ENCODE measurements at regions not wholly inside any gene's neighbourhood (a gene's known extent, or its start where the extent isn't known, plus 50 kb on each side); places are given as distances from the start of the nearest gene placed in this dataset.

- Histone ChIP-seq H3K4me3 (ENCODE audit: low read depth in 1 of 2, low read length in 2 of 2) (no peak overlapping the region), H3K9me3 (ENCODE audit: control insufficient read depth in 1 of 2, low read length in 2 of 2) (no peaks in the 10 kb centered on the region), H3K9ac (ENCODE audit: low read depth in 1 of 2, low read length in 2 of 2) (no peak overlapping the region), H3K27me3 (ENCODE audit: control insufficient read depth in 1 of 2, insufficient read depth in 2 of 2, low read length in 2 of 2) (peaks cover 0 to 3% of the 10 kb centered on the region in 2 donors), H3K36me3 (ENCODE audit: control insufficient read depth in 1 of 2, insufficient read depth in 2 of 2, low read length in 2 of 2) (no peaks in the 10 kb centered on the region), H3K4me1 (ENCODE audit: control insufficient read depth in 1 of 2, insufficient read depth in 2 of 2, low read length in 2 of 2) (no peaks in the 10 kb centered on the region), H3K27ac (ENCODE audit: low read depth, low read length) (no peak overlapping the region)
These were observed 119.7 kb downstream of the MACROH2A1 start for GRCh38 chr5:135279328-135279727.

GRCh38 chr5:135276151-135276550, 122.9 kb downstream of the MACROH2A1 start:
- Histone ChIP-seq H3K27me3 (ENCODE audit: control insufficient read depth in 1 of 2, insufficient read depth in 2 of 2, low read length in 2 of 2) (peaks cover 0 to 3% of the 10 kb centered on the region in 2 donors), H3K9me3 (ENCODE audit: control insufficient read depth in 1 of 2, low read length in 2 of 2) (no peaks in the 10 kb centered on the region), H3K4me3 (ENCODE audit: low read depth in 1 of 2, low read length in 2 of 2) (no peak overlapping the region), H3K27ac (ENCODE audit: low read depth, low read length) (no peak overlapping the region), H3K9ac (ENCODE audit: low read depth in 1 of 2, low read length in 2 of 2) (no peak overlapping the region), H3K4me1 (ENCODE audit: control insufficient read depth in 1 of 2, insufficient read depth in 2 of 2, low read length in 2 of 2) (no peaks in the 10 kb centered on the region), H3K36me3 (ENCODE audit: control insufficient read depth in 1 of 2, insufficient read depth in 2 of 2, low read length in 2 of 2) (no peaks in the 10 kb centered on the region)

- Histone ChIP-seq H3K4me1 (ENCODE audit: control insufficient read depth in 1 of 2, insufficient read depth in 2 of 2, low read length in 2 of 2) (peaks cover 0 to 5% of the 10 kb centered on the region in 2 donors), H3K27me3 (ENCODE audit: control insufficient read depth in 1 of 2, insufficient read depth in 2 of 2, low read length in 2 of 2) (no peaks in the 10 kb centered on the region), H3K36me3 (ENCODE audit: control insufficient read depth in 1 of 2, insufficient read depth in 2 of 2, low read length in 2 of 2) (no peaks in the 10 kb centered on the region), H3K9ac (ENCODE audit: low read depth in 1 of 2, low read length in 2 of 2) (no peak overlapping the region), H3K4me3 (ENCODE audit: low read depth in 1 of 2, low read length in 2 of 2) (no peak overlapping the region), H3K9me3 (ENCODE audit: control insufficient read depth in 1 of 2, low read length in 2 of 2) (no peaks in the 10 kb centered on the region), H3K27ac (ENCODE audit: low read depth, low read length) (no peak overlapping the region)
These were observed 125.8 kb downstream of the MACROH2A1 start for GRCh38 chr5:135273212-135273611.

GRCh38 chr5:135272311-135272805, 126.7 kb downstream of the MACROH2A1 start:
- no peak overlapping the region for H3K4me3 ChIP-seq (ENCODE audit: low read depth in 1 of 2, low read length in 2 of 2)
- H3K27ac ChIP-seq (ENCODE audit: low read depth, low read length), result no peak overlapping the region
- H3K9ac ChIP-seq (ENCODE audit: low read depth in 1 of 2, low read length in 2 of 2), result no peak overlapping the region
- no peaks in the 10 kb centered on the region for H3K9me3 ChIP-seq (ENCODE audit: control insufficient read depth in 1 of 2, low read length in 2 of 2)
- no peaks in the 10 kb centered on the region for H3K36me3 ChIP-seq (ENCODE audit: control insufficient read depth in 1 of 2, insufficient read depth in 2 of 2, low read length in 2 of 2)
- peaks cover 0 to 5% of the 10 kb centered on the region in 2 donors for H3K4me1 ChIP-seq (ENCODE audit: control insufficient read depth in 1 of 2, insufficient read depth in 2 of 2, low read length in 2 of 2)
- no peaks in the 10 kb centered on the region for H3K27me3 ChIP-seq (ENCODE audit: control insufficient read depth in 1 of 2, insufficient read depth in 2 of 2, low read length in 2 of 2)

- H3K9ac ChIP-seq (ENCODE audit: low read depth in 1 of 2, low read length in 2 of 2), result no peak overlapping the region
- H3K9me3 ChIP-seq (ENCODE audit: control insufficient read depth in 1 of 2, low read length in 2 of 2), result no peaks in the 10 kb centered on the region
- no peak overlapping the region for H3K4me3 ChIP-seq (ENCODE audit: low read depth in 1 of 2, low read length in 2 of 2)
- H3K36me3 ChIP-seq (ENCODE audit: control insufficient read depth in 1 of 2, insufficient read depth in 2 of 2, low read length in 2 of 2), result no peaks in the 10 kb centered on the region
- H3K4me1 ChIP-seq (ENCODE audit: control insufficient read depth in 1 of 2, insufficient read depth in 2 of 2, low read length in 2 of 2), result peaks cover 0 to 5% of the 10 kb centered on the region in 2 donors
- H3K27ac ChIP-seq (ENCODE audit: low read depth, low read length), result no peak overlapping the region
- no peaks in the 10 kb centered on the region for H3K27me3 ChIP-seq (ENCODE audit: control insufficient read depth in 1 of 2, insufficient read depth in 2 of 2, low read length in 2 of 2)
These were observed 127.3 kb downstream of the MACROH2A1 start for GRCh38 chr5:135271533-135272310.

GRCh38 chr5:135269931-135270421, 129.1 kb downstream of the MACROH2A1 start:
- Histone ChIP-seq H3K36me3 (ENCODE audit: control insufficient read depth in 1 of 2, insufficient read depth in 2 of 2, low read length in 2 of 2) (no peaks in the 10 kb centered on the region), H3K9ac (ENCODE audit: low read depth in 1 of 2, low read length in 2 of 2) (no peak overlapping the region), H3K27me3 (ENCODE audit: control insufficient read depth in 1 of 2, insufficient read depth in 2 of 2, low read length in 2 of 2) (no peaks in the 10 kb centered on the region), H3K4me3 (ENCODE audit: low read depth in 1 of 2, low read length in 2 of 2) (no peak overlapping the region), H3K27ac (ENCODE audit: low read depth, low read length) (peak overlapping the region; percentile 10), H3K9me3 (ENCODE audit: control insufficient read depth in 1 of 2, low read length in 2 of 2) (no peaks in the 10 kb centered on the region), H3K4me1 (ENCODE audit: control insufficient read depth in 1 of 2, insufficient read depth in 2 of 2, low read length in 2 of 2) (peaks cover 6 to 17% of the 10 kb centered on the region in 2 donors)

- Histone ChIP-seq H3K4me3 (ENCODE audit: low read depth in 1 of 2, low read length in 2 of 2) (no peak overlapping the region), H3K9me3 (ENCODE audit: control insufficient read depth in 1 of 2, low read length in 2 of 2) (no peaks in the 10 kb centered on the region), H3K36me3 (ENCODE audit: control insufficient read depth in 1 of 2, insufficient read depth in 2 of 2, low read length in 2 of 2) (no peaks in the 10 kb centered on the region), H3K4me1 (ENCODE audit: control insufficient read depth in 1 of 2, insufficient read depth in 2 of 2, low read length in 2 of 2) (peaks cover 10 to 20% of the 10 kb centered on the region in 2 donors), H3K9ac (ENCODE audit: low read depth in 1 of 2, low read length in 2 of 2) (no peak overlapping the region), H3K27me3 (ENCODE audit: control insufficient read depth in 1 of 2, insufficient read depth in 2 of 2, low read length in 2 of 2) (no peaks in the 10 kb centered on the region), H3K27ac (ENCODE audit: low read depth, low read length) (no peak overlapping the region)
These were observed 129.8 kb downstream of the MACROH2A1 start for GRCh38 chr5:135269199-135269598.

- Histone ChIP-seq H3K4me3 (ENCODE audit: low read depth in 1 of 2, low read length in 2 of 2) (no peak overlapping the region), H3K9ac (ENCODE audit: low read depth in 1 of 2, low read length in 2 of 2) (no peak overlapping the region), H3K27me3 (ENCODE audit: control insufficient read depth in 1 of 2, insufficient read depth in 2 of 2, low read length in 2 of 2) (no peaks in the 10 kb centered on the region), H3K36me3 (ENCODE audit: control insufficient read depth in 1 of 2, insufficient read depth in 2 of 2, low read length in 2 of 2) (no peaks in the 10 kb centered on the region), H3K27ac (ENCODE audit: low read depth, low read length) (no peak overlapping the region), H3K9me3 (ENCODE audit: control insufficient read depth in 1 of 2, low read length in 2 of 2) (no peaks in the 10 kb centered on the region), H3K4me1 (ENCODE audit: control insufficient read depth in 1 of 2, insufficient read depth in 2 of 2, low read length in 2 of 2) (peaks cover 10 to 20% of the 10 kb centered on the region in 2 donors)
These were observed 132.1 kb downstream of the MACROH2A1 start for GRCh38 chr5:135266975-135267374.

GRCh38 chr5:135266303-135266635, 132.8 kb downstream of the MACROH2A1 start:
- H3K36me3 ChIP-seq (ENCODE audit: control insufficient read depth in 1 of 2, insufficient read depth in 2 of 2, low read length in 2 of 2), result no peaks in the 10 kb centered on the region
- H3K4me1 ChIP-seq (ENCODE audit: control insufficient read depth in 1 of 2, insufficient read depth in 2 of 2, low read length in 2 of 2), result peaks cover 10 to 20% of the 10 kb centered on the region in 2 donors
- H3K27ac ChIP-seq (ENCODE audit: low read depth, low read length), result peak overlapping the region; percentile 14
- no peaks in the 10 kb centered on the region for H3K27me3 ChIP-seq (ENCODE audit: control insufficient read depth in 1 of 2, insufficient read depth in 2 of 2, low read length in 2 of 2)
- no peak overlapping the region for H3K9ac ChIP-seq (ENCODE audit: low read depth in 1 of 2, low read length in 2 of 2)
- no peaks in the 10 kb centered on the region for H3K9me3 ChIP-seq (ENCODE audit: control insufficient read depth in 1 of 2, low read length in 2 of 2)
- H3K4me3 ChIP-seq (ENCODE audit: low read depth in 1 of 2, low read length in 2 of 2), result no peak overlapping the region

- Histone ChIP-seq H3K9me3 (ENCODE audit: control insufficient read depth in 1 of 2, low read length in 2 of 2) (no peaks in the 10 kb centered on the region), H3K4me1 (ENCODE audit: control insufficient read depth in 1 of 2, insufficient read depth in 2 of 2, low read length in 2 of 2) (peaks cover 10 to 20% of the 10 kb centered on the region in 2 donors), H3K9ac (ENCODE audit: low read depth in 1 of 2, low read length in 2 of 2) (no peak overlapping the region), H3K4me3 (ENCODE audit: low read depth in 1 of 2, low read length in 2 of 2) (no peak overlapping the region), H3K27ac (ENCODE audit: low read depth, low read length) (peak overlapping the region; percentile 14), H3K36me3 (ENCODE audit: control insufficient read depth in 1 of 2, insufficient read depth in 2 of 2, low read length in 2 of 2) (no peaks in the 10 kb centered on the region), H3K27me3 (ENCODE audit: control insufficient read depth in 1 of 2, insufficient read depth in 2 of 2, low read length in 2 of 2) (no peaks in the 10 kb centered on the region)
These were observed 133.3 kb downstream of the MACROH2A1 start for GRCh38 chr5:135265497-135266302.
